Keratinocyte (primary cell): ENCODE measurements at regions not wholly inside any gene's neighbourhood (a gene's known extent, or its start where the extent isn't known, plus 50 kb on each side); places are given as distances from the start of the nearest gene placed in this dataset.

Experiments used
- DNase-seq: peaks from one replicate; pipeline ENCODE4 v3.0.0-alpha.2; 2011; ENCODE audit warnings: low read depth, missing footprints, low spot score
- FAIRE-seq: peaks from 2 replicates; lab custom pipeline; 2011; peaks lifted over from hg19 to GRCh38; lab: Jason Lieb, UNC
- H2AFZ ChIP-seq: 2 replicates; pipeline ENCODE4 v1.6.0; 2012; ENCODE audit warnings: low read length, control low read depth, inconsistent platforms; ENCODE audit not compliant: control insufficient read depth
- H3K27ac ChIP-seq: 2 replicates; pipeline ENCODE4 v1.5.1; 2011; ENCODE audit warnings: low read length; ENCODE audit not compliant: control insufficient read depth, insufficient read depth
- H3K27me3 ChIP-seq: 3 replicates; pipeline ENCODE4 v1.6.0; 2011; ENCODE audit warnings: low read length; ENCODE audit not compliant: control insufficient read depth, insufficient read depth; ENCODE audit errors: extremely low read depth
- H3K36me3 ChIP-seq, 2 experiments: 2 replicates in 1 of 2; 3 replicates in 1 of 2; pipeline ENCODE4 v1.5.1; 2011; ENCODE audit warnings: low read length in 2 of 2, mild to moderate bottlenecking in 1 of 2; ENCODE audit not compliant: control insufficient read depth in 2 of 2, insufficient read depth in 2 of 2; ENCODE audit errors: extremely low read depth in 1 of 2
- H3K4me1 ChIP-seq: 3 replicates; pipeline ENCODE4 v1.5.1; 2011; ENCODE audit warnings: low read length; ENCODE audit not compliant: control insufficient read depth, insufficient read depth; ENCODE audit errors: extremely low read depth
- H3K4me2 ChIP-seq: 3 replicates; pipeline ENCODE4 v1.6.0; 2011; ENCODE audit warnings: low read depth, low read length; ENCODE audit not compliant: control insufficient read depth, insufficient read depth; ENCODE audit errors: extremely low read depth
- H3K4me3 ChIP-seq, 3 experiments: fragments of 200-600 bp in 1 of 3; sonication (generic) in 1 of 3; 2 replicates in 2 of 3; 3 replicates in 1 of 3; pipeline ENCODE4 v1.5.1; 2011 to 2016; ENCODE audit warnings: low read length in 3 of 3, mild to moderate bottlenecking in 3 of 3, control low read depth in 2 of 3, inconsistent platforms in 1 of 3, low read depth in 1 of 3, mixed read lengths in 1 of 3, mixed run types in 1 of 3, moderate library complexity in 1 of 3; ENCODE audit not compliant: control insufficient read depth in 2 of 3, insufficient read depth in 2 of 3; ENCODE audit errors: extremely low read depth in 1 of 3
- H3K79me2 ChIP-seq: 2 replicates; pipeline ENCODE4 v1.6.0; 2012; ENCODE audit warnings: low read length; ENCODE audit not compliant: control insufficient read depth, insufficient read depth
- H3K9ac ChIP-seq: 3 replicates; pipeline ENCODE4 v1.6.0; 2011; ENCODE audit warnings: low read length; ENCODE audit not compliant: control insufficient read depth, insufficient read depth; ENCODE audit errors: extremely low read depth
- H3K9me1 ChIP-seq: 3 replicates; pipeline ENCODE4 v1.6.0; 2011; ENCODE audit warnings: low read length; ENCODE audit not compliant: control insufficient read depth, insufficient read depth; ENCODE audit errors: extremely low read depth
- H3K9me3 ChIP-seq: 2 replicates; pipeline ENCODE4 v1.5.1; 2012; ENCODE audit warnings: low read depth, low read length; ENCODE audit not compliant: control insufficient read depth
- H4K20me1 ChIP-seq: 3 replicates; pipeline ENCODE4 v1.6.0; 2011; ENCODE audit warnings: low read length; ENCODE audit not compliant: control insufficient read depth, insufficient read depth; ENCODE audit errors: extremely low read depth
- CTCF ChIP-seq, 3 experiments: IDR thresholded peaks in 1 of 3; conservative IDR thresholded peaks in 1 of 3; optimal IDR thresholded peaks in 1 of 3; 2 replicates in 2 of 3; 3 replicates in 1 of 3; pipeline versions ENCODE3 to v1.5.1; 2011; ENCODE audit warnings: low read length in 3 of 3, mild to moderate bottlenecking in 3 of 3, moderate library complexity in 2 of 3, control low read depth in 1 of 3, inconsistent platforms in 1 of 3; ENCODE audit not compliant: insufficient read depth in 2 of 3; ENCODE audit errors: extremely low read depth in 1 of 3
- EZH2 ChIP-seq: IDR thresholded peaks from one replicate; pipeline ENCODE4 v1.6.1; 2012; ENCODE audit warnings: inconsistent platforms, mild to moderate bottlenecking, low read length, moderate library complexity
- dilution Hi-C: fragments of 300-500 bp; cut with MboI; formaldehyde crosslinking; loops from one replicate; pipeline ENCODE4 v1.7.0; 2020; ENCODE audit warnings: low sequenced_read_pairs; ENCODE audit not compliant: extremely low pct_ligation_motif_present

GRCh38 chr22:22103078-22103875, 120.7 kb upstream of the TOP3B start:
- Histone ChIP-seq H3K36me3 (no peaks in the 10 kb centered on the region), H3K9me1 (no peaks in the 10 kb centered on the region), H3K9me3 (no peaks in the 10 kb centered on the region), H2AFZ (no peak overlapping the region), H3K27ac (no peak overlapping the region), H3K4me3 (no peak overlapping the region), H3K9ac (no peak overlapping the region), H3K27me3 (no peaks in the 10 kb centered on the region), H3K79me2 (no peaks in the 10 kb centered on the region), H3K4me1 (no peaks in the 10 kb centered on the region), H4K20me1 (no peaks in the 10 kb centered on the region), H3K4me2 (no peak overlapping the region)
- dilution Hi-C loops, result no loop called here
- no peak for FAIRE-seq
- no peak for DNase-seq
- TF ChIP-seq CTCF (optimal IDR thresholded peaks at IDR 0.05 in 1 of 3, IDR thresholded peaks at IDR 0.05 in 1 of 3, conservative IDR thresholded peaks at IDR 0.05 in 1 of 3; ENCODE audit: extremely low read depth in 1 of 3, insufficient read depth in 2 of 3, low read length in 3 of 3) (peak; percentile 46 to 70 (median 58)), EZH2 (no peak)

- Histone ChIP-seq H3K4me3 (no peak overlapping the region), H3K9me1 (no peaks in the 10 kb centered on the region), H2AFZ (no peak overlapping the region), H4K20me1 (no peaks in the 10 kb centered on the region), H3K79me2 (no peaks in the 10 kb centered on the region), H3K4me2 (no peak overlapping the region), H3K36me3 (no peaks in the 10 kb centered on the region), H3K27ac (no peak overlapping the region), H3K27me3 (no peaks in the 10 kb centered on the region), H3K9ac (no peak overlapping the region), H3K9me3 (no peaks in the 10 kb centered on the region), H3K4me1 (no peaks in the 10 kb centered on the region)
- FAIRE-seq, result peak; percentile 49
- dilution Hi-C loops, result no loop called here
- DNase-seq, result no peak
- TF ChIP-seq CTCF (optimal IDR thresholded peaks at IDR 0.05 in 1 of 3, IDR thresholded peaks at IDR 0.05 in 1 of 3, conservative IDR thresholded peaks at IDR 0.05 in 1 of 3; ENCODE audit: extremely low read depth in 1 of 3, insufficient read depth in 2 of 3, low read length in 3 of 3) (peak; percentile 43 to 80 (median 58)), EZH2 (no peak)
Measured at GRCh38 chr22:22099833-22100812, 117.5 kb upstream of the TOP3B start.
